Activated CD4-positive, alpha-beta T cell treated with anti-CD3 and anti-CD28 coated beads, Interleukin-2, Interleukin-6, amounts not matched to agents 100 ng/mL and 50 ng/mL, durations not matched to agents 16 hours and 8 hours (primary cell): ENCODE measurements at regions not wholly inside any gene's neighbourhood (a gene's known extent, or its start where the extent isn't known, plus 50 kb on each side); places are given as distances from the start of the nearest gene placed in this dataset.
"Not testable (repeated sequence)": the region's sequence is repeated elsewhere in the genome, so short reads cannot be mapped to it uniquely, and the experiment has no call there.

Source experiments
- DNase-seq: peaks from one replicate; pipeline ENCODE4 v3.0.0-alpha.2; 2020

DNA sequence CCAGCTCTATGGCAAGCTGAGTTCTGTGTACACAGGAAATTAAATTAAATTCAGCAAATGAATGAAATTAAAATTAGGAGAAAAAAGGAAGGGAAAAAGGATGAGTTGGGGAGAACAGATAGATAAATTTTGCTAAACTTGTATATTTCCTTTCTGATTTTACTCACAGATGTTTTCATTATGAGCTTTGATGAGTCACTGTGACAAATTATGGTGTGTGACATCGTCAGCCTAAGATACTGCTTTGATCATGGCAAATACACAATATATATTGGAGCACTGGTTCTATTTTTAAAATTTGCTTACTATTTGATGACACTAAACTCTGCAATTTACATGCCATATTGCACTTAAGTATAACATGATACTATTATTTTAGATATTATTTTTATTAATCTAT, 464.6 kb upstream of the SPHKAP start:
- DNase-seq: no peak

DNA sequence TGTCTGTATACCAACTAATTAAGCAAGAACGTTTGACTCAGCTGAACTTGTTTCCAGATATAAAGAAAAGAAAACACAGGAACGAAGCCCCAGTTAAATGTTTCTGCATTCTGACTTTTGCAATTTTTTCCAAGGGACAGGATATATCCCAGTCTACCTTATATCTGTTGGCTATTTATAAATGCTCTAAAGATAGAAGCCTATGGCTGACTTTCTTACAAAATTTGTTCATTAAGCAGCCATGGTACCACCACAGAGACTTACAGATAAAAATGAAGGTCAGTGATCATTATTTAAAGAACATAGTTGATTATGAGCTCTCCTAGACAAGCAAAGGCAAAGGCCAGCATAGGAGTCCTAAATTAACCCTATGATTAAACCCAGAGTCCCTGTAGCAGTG, 462.7 kb upstream of the SPHKAP start:
- no peak for DNase-seq

DNA sequence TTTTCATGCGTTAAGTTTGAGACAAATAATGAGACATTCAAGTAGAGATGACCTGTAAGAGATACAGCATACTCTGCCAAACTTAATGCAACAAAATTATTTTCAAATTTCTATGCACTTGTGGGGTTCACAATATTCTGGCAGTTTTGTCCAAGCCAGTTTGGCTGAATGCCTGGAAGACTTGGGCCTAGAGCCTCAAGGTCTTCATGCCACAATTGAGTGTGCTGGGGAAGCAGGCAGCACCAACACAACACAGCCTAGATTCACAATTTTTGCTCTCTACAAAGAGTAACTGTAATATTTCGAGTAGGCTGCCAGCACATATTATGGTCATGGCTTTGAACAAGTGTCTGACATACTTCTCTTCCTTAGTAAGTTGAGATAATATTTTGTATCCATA, 461.4 kb upstream of the SPHKAP start:
- DNase-seq: no peak

DNA sequence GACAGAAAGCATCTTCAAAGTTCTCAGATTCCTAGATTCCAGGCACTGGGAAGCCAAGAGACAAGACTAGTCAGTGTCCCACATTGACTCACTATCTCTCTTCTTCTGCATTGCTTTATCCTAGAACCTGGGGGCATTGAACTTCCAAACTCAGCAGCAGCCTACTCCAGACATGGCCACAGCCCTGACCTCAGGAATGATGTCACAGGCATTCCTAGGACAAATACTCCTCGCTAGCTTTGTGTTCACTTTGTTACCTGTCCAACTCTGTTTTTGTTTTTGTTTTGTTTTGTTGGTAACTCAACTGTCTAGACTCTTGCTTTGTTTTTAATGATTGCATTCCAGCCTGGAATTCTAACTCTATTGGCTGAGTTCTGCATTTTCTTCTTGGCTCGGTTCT, 449.3 kb upstream of the SPHKAP start:
- DNase-seq: no peak

DNA sequence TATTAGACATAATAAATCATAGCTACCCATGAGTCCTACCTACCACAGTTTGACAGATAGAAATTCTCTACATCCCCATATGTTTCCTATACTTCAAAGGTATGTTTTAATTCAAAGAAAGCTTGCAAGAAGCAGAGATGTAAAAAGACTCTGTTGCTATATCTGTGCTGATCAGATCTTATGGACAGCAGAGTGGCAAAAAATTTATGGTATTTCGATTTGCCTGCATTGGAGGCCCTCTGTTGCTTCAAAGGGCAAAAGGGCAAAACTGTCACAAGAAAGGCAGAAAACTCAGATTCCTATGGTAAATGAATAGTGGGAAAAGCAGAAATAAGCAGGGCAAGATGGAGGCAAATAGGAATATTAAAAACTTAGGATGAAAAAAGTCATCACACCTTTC, 447.8 kb upstream of the SPHKAP start:
- no peak for DNase-seq

DNA sequence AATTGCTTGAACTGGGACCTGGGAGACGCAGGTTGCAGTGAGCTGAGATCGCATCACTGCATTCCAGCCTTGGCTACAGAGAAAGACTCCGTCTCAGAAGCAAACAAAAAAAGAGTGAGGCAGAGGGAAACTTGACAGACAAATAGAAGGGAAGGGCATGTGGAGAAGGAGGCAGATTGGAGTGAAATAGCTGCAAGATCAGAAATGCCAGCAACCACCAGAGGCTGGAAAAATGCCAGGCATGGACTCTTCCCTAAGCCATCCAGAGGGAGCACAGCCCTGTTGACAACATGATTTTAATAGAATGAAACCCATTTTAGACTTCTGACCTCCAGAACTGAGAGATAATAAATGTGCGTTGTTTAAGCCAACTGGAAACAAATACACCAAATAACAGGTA, 447.2 kb upstream of the SPHKAP start:
- DNase-seq: no peak

DNA sequence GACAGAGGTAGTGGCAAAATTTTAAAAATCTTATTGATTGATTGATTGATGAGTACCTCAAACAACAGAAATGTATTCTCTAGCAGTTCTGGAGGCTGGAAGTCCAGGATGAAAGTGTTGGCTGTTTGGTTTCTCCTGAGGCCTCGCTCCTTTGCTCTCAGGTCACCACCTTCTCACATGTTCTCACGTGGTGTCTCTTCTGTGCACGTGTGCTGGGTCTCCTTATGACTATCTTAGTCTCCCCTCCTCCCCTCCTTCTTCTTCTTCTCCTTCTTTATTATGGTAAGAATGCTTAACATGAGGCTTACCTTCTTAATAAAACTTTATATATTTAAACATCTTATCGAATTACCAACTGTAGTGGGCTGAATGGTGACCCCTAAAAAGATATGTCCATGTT, 446.0 kb upstream of the SPHKAP start:
- no peak for DNase-seq

DNA sequence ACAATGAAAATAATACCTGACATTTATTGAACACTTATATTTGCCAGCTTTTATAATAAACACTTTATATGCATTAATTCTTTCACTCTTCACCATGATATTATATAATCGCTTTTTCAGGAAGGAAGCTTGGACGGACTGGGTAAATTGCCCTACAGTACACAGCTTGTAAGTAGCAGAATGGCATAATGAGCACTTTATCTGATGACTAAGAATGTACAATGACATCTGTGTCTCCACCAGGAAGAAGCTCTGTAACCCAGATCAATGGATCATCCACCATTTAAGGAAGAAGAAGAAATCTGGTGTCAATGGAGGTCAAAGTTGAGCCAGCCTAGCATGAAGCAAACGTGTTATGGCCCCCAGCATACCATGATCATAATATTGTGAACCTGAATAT, 444.0 kb upstream of the SPHKAP start:
- no peak for DNase-seq

DNA sequence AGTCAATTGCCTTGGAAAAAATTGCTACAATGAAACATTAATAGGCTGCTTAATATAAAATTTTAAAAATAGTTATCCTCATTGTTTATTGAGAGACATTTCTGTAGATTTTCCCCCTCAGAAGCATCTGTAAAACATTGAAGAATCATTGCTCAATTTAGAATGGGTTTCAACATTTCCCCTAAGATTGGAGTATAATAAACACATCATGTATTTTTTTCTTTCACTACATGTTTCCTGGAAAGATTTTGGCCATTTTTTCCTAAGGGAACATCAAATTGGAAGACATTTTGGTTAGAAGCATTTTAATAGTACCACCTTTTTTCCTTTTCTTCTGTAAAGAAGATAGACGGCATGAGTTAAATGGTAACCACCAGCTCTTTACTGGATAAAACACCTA, 443.2 kb upstream of the SPHKAP start:
- DNase-seq: no peak

DNA sequence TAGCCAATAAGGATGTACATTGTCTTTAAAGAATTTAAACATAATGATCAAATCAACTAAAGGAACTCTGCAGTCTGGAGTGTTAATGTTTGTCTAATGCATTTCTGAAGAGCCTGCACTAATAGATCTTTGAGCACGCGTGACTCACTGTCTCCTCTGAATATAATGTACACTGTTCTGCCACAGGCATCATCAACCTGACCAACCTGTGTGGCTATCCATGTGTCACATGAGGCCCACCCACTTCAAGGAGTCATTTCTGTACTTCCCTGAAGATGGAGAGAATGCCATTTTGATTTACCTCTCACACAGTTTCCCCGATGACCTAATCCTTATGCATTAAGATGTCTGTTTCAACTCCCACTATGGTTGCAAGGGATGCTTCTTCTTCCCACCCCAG, 434.0 kb upstream of the SPHKAP start:
- no peak for DNase-seq

DNA sequence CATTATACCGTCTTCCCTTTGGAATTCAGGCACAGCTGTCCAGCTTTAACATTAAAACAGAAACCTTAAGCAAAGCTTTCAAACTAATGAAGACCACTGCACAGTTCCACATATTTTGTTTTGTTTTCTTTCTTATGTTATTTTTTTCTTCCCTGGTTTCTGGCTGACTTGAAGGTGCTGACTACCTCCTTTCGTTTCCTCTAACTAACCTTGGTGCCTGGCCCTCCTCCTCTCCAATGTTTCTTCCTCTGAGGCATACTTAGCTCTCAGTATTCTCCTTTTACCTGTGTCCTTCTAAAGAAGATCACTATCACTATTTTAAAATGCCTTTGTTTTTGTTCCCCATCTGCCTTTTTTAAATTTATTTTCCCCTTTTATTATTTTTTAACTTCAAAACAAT, 433.3 kb upstream of the SPHKAP start:
- no peak for DNase-seq

DNA sequence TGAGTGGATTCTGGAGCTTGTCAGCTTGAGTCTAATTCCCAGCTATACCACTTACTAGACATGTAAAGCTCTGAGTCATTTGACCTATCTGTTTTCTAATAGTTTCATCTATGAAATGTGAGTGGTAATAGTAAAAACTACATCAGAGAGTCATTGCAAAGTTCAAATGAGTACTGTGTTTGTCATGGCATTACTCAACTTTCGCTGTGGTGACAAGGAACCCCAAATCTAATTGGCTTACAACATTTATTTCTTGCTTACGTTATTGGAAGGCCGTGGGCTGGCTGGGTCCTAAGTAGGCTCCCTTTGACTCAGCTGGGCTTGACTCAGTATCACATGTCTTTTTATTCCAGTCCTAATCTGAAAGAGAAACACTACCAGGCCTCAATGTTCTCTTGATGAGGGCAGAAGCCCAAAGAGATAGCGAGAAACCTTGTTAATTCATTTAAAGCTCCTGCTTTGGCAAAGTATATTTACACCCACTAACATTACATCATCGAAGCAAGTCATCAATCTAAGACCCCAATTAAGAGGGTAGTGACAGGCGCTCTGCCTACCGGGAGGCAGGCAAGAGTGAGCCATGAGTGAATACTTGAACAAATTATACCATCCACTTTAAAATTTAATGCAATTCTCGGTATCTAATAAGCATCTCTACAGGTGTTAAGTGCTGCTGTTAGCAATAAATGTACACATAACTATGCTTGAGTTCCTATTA, 431.8 kb upstream of the SPHKAP start:
- DNase-seq: peak; percentile 16

DNA sequence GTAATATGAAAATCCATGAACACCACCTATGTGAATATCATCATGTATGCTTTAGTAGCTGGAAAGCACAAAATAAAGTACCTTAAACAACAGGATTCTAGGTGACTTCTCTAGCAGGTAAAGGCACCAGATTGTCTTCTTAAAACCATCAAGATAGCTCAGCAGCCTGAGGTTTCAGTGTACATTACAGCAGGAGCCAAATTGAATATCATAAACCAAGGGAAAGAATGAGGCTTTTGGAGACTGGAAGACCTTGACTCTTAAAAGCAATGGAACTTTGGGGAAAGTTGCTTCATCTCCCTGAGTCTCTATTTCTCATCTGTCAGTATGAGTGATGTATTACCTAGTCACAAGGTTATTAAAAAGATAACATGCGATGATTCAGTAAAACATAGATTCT, 429.7 kb upstream of the SPHKAP start:
- no peak for DNase-seq

DNA sequence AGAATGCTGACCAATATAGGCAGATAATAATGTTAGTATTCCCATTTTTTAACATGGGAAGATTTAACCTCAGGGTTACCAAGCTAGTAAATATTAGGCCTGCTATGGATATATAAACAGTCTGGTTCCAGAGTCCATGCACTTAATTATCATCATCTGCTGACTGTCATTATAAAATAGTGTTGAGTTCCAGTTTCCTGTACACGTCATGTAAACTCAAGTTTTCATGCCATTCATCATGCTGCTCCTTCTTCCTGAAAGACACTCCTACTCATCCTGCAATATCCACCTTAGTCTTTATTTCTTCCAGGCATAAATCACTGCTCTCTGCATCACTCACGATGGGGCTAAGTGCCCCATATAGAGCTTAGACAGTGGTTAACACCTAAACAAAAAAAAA, 420.8 kb upstream of the SPHKAP start:
- DNase-seq: no peak

DNA sequence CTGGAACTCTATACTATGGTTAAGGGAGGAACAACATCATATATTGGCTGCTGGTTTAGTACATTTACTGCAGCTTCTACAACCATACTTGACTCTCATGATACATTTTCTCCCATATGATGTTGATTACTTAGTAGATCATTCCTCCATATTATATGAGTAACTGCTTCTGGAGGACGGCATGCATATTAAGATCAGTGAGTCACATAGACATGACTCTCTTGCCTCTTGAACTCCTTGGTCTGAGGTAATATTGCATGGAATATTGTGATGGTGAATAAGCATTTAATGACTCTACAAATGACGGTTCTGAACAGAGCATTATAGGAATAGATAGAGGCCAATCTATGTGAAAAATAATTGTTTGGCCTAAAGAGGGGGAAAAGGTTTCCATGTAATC, 418.8 kb upstream of the SPHKAP start:
- no peak for DNase-seq

DNA sequence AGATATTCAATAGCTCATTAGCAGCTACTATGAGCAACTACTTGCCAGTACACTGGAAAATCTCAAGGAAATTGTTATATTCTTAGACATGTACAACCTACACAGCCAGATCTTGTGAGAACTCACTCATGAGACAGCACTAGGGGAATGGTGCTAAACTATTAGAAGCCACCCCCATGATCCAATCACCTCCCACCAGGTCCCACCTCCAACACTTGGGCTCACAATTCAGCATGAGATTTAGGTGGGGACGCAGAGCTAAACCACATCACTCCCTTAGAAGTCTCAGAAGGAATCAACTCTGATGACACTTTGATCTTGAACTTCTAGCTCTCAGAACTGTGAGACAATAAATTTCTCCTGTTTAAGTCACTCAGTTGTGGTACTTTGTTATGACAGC, 418.3 kb upstream of the SPHKAP start:
- no peak for DNase-seq

DNA sequence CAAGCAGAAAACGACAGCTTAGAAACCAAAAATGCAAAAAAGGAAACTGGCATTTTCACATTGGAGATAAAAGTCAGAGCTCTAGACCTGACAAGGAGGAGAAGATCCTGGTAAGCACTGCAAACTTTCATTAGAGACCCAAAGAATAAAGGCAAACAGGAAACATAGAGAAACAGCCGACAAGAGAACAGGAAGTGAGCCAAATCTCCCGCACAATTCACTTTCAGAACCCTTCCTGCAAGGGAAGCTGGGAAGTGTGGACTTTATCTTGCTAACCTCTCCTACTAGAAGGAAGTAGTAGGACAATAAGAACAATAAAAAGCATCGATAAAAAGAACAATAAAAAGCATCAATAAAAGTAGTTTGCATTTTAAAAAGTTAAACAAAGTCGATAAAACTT, 417.8 kb upstream of the SPHKAP start:
- no peak for DNase-seq

DNA sequence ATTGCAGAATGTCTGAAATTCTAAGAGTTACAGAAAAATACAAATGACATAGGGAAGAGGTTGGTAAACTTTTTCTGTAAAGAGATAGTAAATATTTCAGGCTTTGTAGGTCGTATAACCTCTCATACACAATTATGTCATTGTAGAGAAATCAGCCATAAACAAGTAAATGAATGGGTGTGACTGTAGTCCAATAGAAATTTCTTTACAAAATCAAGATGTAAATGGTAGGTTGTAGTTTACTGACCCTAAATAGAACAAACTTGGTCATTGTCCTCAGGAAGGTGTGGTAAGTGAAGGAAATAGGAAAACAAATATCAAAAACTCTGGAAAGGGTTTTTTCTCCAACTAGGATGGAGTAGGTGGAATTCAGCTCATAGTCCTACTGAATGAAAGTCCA, 415.5 kb upstream of the SPHKAP start:
- DNase-seq: no peak

DNA sequence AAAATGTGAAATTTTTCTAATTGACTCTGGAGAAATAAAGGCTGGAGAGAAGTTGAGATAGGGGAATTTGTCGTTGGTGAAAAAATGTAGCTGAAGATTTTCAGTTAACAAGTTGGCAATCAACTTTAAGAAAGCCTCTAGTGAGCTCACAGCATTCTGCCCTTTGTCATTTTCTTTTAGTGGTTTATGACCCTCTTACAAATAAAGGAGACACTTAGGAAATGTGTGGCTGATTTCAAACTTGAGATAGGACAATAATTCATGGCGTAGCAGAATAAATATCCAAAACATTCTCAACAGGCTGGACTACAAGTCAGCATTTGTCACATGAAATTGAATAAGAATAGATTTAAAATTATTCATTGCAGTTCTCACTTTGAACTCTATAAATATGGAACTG, 412.5 kb upstream of the SPHKAP start:
- no peak for DNase-seq

DNA sequence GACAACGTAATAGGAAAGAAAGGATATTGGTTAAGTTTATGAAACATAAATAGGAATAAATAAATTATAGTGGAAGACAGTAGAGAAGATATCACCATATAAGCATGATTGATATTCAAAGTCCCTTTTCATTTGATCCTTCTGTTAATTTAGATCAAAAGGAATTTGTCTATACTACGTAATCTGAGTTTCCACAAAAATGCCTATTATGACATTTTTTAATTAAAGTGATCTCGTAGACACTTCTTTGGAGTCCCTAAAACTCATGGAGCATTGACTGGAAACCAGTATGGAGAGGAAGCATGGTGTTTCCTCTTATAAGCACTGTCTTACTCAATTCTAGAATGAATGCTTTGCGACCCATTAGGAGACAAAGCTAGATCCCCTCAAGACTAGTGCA, 411.4 kb upstream of the SPHKAP start:
- no peak for DNase-seq

DNA sequence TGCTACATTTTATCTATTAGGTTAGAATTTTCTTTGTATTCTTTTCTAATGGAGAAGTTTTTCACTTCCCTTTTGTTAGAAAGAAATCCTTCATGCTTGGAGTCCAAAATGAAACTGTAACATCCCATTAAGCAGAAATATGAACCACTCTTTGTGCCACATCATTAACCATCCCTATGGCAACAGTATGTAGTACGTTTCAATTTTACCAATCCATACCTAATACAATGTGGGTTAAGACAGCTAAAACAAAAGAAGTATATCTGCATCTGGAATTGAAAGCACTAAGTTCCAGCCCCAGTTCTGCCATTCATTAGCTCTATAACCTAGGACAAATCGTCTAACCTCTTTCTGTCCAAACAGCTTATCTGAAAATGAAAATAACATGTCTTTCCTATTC, 409.2 kb upstream of the SPHKAP start:
- no peak for DNase-seq

DNA sequence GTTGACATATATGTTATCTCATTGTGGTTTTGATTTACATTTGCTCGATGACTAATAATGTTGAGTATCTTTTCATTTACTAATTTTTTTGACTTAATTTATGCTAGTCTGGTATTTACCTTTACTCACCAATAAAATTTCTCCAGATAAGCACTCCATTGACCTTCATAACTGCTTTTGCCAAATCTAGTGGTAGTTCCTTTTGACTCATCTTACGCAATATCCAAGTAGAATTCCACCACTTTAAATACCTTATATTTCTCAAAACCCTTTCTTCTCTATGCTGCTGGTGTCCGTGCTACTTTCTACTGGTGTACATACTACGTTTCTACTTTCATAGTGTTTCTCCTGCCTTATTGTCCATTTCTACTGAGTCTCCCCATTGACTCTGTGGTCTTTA, 407.6 kb upstream of the SPHKAP start:
- DNase-seq: no peak

DNA sequence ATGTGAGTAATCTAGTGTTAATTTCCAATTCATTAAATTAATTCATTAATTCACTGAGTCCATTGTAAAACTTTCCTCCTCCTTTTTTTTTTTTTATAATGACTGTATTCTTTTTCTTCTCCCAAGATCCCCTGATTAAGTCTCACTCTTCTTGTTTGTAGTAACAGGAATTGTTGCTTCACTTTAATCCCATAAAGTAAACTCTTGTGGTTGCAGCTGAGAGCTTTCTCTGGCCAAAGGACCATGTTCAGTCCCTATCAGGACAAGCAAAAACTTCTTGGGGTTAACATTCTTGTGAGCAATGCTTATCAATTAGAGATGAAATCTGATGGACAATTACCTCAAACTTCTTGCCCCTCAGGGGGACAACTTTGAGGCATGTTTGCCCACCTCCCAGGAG, 400.2 kb upstream of the SPHKAP start:
- DNase-seq: no peak

DNA sequence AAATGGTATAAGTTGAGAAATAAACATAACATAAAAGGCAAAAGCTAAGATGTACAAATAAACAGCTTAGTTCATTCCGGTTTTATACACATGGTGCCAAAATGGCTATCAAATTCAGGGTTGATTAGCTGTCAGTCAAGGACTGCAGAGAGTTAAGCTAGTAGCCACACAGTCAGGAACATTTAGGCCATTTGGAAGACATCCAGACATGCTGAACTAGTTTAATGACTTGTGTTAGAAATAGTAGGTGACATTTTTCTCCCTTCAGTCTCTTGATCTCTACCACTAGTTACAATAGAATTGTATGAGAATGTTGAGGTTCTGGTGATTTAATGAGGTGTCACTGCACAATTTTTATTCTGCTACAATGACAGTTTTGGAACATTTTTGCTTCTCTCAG, 394.4 kb upstream of the SPHKAP start:
- no peak for DNase-seq

DNA sequence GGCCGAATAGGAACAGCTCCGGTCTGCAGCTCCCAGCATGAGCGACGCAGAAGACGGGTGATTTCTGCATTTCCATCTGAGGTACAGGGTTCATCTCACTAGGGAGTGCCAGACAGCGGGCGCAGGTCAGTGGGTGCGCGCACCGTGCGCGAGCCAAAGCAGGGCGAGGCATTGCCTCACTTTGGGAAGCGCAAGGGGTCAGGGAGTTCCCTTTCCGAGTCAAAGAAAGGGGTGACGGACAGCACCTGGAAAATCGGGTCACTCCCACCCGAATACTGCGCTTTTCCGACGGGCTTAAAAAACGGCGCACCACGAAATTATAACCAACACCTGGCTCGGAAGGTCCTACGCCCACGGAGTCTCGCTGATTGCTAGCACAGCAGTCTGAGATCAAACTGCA, 386.8 kb upstream of the SPHKAP start:
- DNase-seq: not testable (repeated sequence)

DNA sequence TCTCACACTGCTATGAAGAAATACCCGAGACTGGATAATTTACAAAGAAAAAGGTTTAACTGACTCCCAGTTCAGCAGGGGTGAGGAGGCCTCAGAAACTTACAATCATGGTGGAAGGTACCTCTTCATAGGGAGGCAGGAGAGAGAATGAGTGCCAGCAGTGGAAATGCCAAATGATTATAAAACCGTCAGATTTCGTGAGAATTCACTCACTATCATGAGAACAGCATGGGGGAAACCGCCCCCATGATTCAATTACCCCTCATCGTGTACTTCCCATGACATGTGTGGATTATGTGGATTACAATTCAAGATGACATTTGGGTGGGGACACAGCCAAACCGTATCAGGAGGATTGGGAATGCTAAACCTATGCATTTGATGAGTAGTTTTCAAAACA, 380.3 kb upstream of the SPHKAP start:
- no peak for DNase-seq
